ENCODE measurements at regions not wholly inside any gene's neighbourhood (a gene's known extent, or its start where the extent isn't known, plus 50 kb on each side); places are given as distances from the start of the nearest gene placed in this dataset.

- Mint-ChIP-seq H3K4me1 (0 out of 4 replicates have a peak, but pooled peaks cover 5% of the 10 kb centered on the region in 2 experiments), H3K36me3 (ENCODE audit: insufficient read depth in 1 of 3, low read depth in 3 of 3) (peaks cover 8 to 10% (median 8%) of the 10 kb centered on the region in 3 experiments; a peak in 5 of 7 replicates), H3K27me3 (ENCODE audit: low read depth) (peaks cover 11% of the 10 kb centered on the region), H3K9me3 (peaks cover 18 to 28% of the 10 kb centered on the region in 2 experiments), H3K27ac (no peak overlapping the region), H3K4me3 (no peak overlapping the region)
- H2BK120ac ChIP-seq (ENCODE audit: low read depth, low read length, poor library complexity, severe bottlenecking): no peak overlapping the region
- no peaks in the 10 kb centered on the region for H3K27me3 ChIP-seq (ENCODE audit: insufficient read depth, low read length)
- no peaks in the 10 kb centered on the region for H3K79me2 ChIP-seq (ENCODE audit: insufficient read depth, low read length)
- no peak overlapping the region for H4K5ac ChIP-seq (ENCODE audit: insufficient read length, low read depth, low read length)
- no peak overlapping the region for H2AFZ ChIP-seq (ENCODE audit: low read length)
- H3K23me2 ChIP-seq (ENCODE audit: insufficient read length, low read depth, low read length, poor library complexity, severe bottlenecking): no peaks in the 10 kb centered on the region
- no peak overlapping the region for H3K14ac ChIP-seq (ENCODE audit: insufficient read depth, low read length)
- H3K9ac ChIP-seq (ENCODE audit: extremely low read depth, insufficient read length, low read length): no peak overlapping the region
- no peak overlapping the region for H3K4me2 ChIP-seq (ENCODE audit: insufficient read depth, insufficient read length, low read length)
- no peaks in the 10 kb centered on the region for H3K4me1 ChIP-seq (ENCODE audit: insufficient read depth, low read length)
- no peak overlapping the region for H2BK15ac ChIP-seq (ENCODE audit: low read depth, low read length)
- H3K18ac ChIP-seq (ENCODE audit: insufficient read length, low read depth, low read length): no peak overlapping the region
- no peak overlapping the region for H3K56ac ChIP-seq (ENCODE audit: insufficient read length, low read depth, low read length)
- WGBS (ENCODE audit: extremely low coverage, insufficient read length, low lambda C conversion rate): no CpG with 5 or more reads among the region's 2 CpGs
- H2BK12ac ChIP-seq (ENCODE audit: insufficient read length, low read depth, low read length): no peak overlapping the region
- H2BK5ac ChIP-seq (ENCODE audit: insufficient read length, low read length): no peak overlapping the region
- H3K23ac ChIP-seq (ENCODE audit: insufficient read length, low read depth, low read length): no peak overlapping the region
- no peak overlapping the region for H2AK5ac ChIP-seq (ENCODE audit: insufficient read length, low read length)
- no peak overlapping the region for H2BK20ac ChIP-seq (ENCODE audit: low read depth, low read length, poor library complexity, severe bottlenecking)
- no peak overlapping the region for H3K4ac ChIP-seq (ENCODE audit: low read depth, low read length)
- H3K9me3 ChIP-seq (ENCODE audit: control insufficient read depth, low read depth, low read length): peaks cover 9% of the 10 kb centered on the region
- H4K8ac ChIP-seq (replicated peaks; ENCODE audit: insufficient read length, low read depth, low read length): no peak overlapping the region
- no peak overlapping the region for H3K27ac ChIP-seq (ENCODE audit: insufficient read length, low read depth, low read length)
- no peak for DNase-seq
- H4K91ac ChIP-seq (ENCODE audit: insufficient read length, low read depth, low read length): no peak overlapping the region
- no peaks in the 10 kb centered on the region for H3K79me1 ChIP-seq (ENCODE audit: insufficient read depth, low read depth, low read length, poor library complexity, severe bottlenecking)
- H3T11ph ChIP-seq (ENCODE audit: low read length): no peak overlapping the region
- no peak for TF ChIP-seq CTCF (conservative IDR thresholded peaks at IDR 0.05)
- H4K20me1 ChIP-seq (ENCODE audit: control insufficient read depth, insufficient read depth, insufficient read length): no peaks in the 10 kb centered on the region
These were observed 283.9 kb downstream of the SMARCA1 start for GRCh38 chrX:129239371-129239770.

Data from H9 (cell line).